Heart left ventricle (tissue), 13 donors: ENCODE measurements at regions not wholly inside any gene's neighbourhood (a gene's known extent, or its start where the extent isn't known, plus 50 kb on each side); places are given as distances from the start of the nearest gene placed in this dataset.

ENCODE experiments used
- POLR2A ChIP-seq, 2 donors: fragments of 450-650 bp; IDR thresholded peaks; one replicate each; pipeline ENCODE4 v1.6.1; 2017; ENCODE audit warnings: antibody characterized with exemption in 2 of 2, mild to moderate bottlenecking in 2 of 2, moderate library complexity in 2 of 2
- TF ChIP-seq, protein P1 (sequence below), 12 donors: fragments of 200-600 bp; sonication (generic) in 4 of 12; IDR thresholded peaks; one replicate each; pipeline versions ENCODE4 v1.5.0 to v1.8.0; 2018 to 2022; ENCODE audit warnings: antibody characterized with exemption in 12 of 12, mild to moderate bottlenecking in 5 of 12
- donor health status: ischemic (EF 13 %, LVEDD 7.1; RV severe dilation, severe dysfunction).
- donor health status: DM: no; HTN: yes; CAD: no.
- donor health status: DM: no; HTN: no; CAD: no.
- donor health status: ischemic (EF 25% LVEDD 6.9; RV normal size, moderate dysfunction).
- donor health status: ischemic (EF 25% LVEDD 5.7; RV mildly dilated, moderate dysfunction).
- donor health status: ischemic (EF 35%, LVEDD 5.7; RV mildly dilated, moderate dysfunction).
- donor health status: nonischemic (EF 11% LVEDD 7.7; RV severe dilation, severe dysfunction).
- donor health status: DM: yes; HTN: yes; CAD: no.
- donor health status: PGD.
- donor health status: ischemic (EF 29% LVEDD 5.4; RV normal size, mild dysfunction).
- donor health status: nonischemic (EF 23%, LVEDD 6.1; RV moderate dilation, normal function).

DNA sequence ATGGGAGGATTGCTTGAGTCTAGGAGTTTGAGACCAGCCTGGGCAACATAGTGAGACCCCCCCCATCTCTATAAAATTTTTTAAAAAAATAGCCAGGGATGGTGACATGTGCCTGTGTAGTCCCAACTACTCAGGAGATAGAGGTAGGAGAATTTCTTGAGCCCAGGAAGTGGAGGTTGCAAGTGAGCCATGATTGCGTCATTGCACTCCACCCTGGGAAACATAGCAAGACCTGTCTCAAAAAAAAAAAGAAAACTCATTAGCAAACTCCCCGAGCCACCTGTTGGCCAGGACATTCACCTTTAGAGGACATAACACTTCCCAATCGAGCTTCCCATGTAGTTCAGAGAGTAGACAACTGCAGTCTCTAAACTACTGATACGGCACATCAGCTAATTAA, 274.2 kb downstream of the ABCC12 start:
- TF ChIP-seq, protein P1, sequence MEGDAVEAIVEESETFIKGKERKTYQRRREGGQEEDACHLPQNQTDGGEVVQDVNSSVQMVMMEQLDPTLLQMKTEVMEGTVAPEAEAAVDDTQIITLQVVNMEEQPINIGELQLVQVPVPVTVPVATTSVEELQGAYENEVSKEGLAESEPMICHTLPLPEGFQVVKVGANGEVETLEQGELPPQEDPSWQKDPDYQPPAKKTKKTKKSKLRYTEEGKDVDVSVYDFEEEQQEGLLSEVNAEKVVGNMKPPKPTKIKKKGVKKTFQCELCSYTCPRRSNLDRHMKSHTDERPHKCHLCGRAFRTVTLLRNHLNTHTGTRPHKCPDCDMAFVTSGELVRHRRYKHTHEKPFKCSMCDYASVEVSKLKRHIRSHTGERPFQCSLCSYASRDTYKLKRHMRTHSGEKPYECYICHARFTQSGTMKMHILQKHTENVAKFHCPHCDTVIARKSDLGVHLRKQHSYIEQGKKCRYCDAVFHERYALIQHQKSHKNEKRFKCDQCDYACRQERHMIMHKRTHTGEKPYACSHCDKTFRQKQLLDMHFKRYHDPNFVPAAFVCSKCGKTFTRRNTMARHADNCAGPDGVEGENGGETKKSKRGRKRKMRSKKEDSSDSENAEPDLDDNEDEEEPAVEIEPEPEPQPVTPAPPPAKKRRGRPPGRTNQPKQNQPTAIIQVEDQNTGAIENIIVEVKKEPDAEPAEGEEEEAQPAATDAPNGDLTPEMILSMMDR (IDR thresholded peaks at IDR 0.05), result no peak
- no peak for TF ChIP-seq POLR2A (IDR thresholded peaks at IDR 0.05)
